HG03280 (cell line): ENCODE measurements at regions not wholly inside any gene's neighbourhood (a gene's known extent, or its start where the extent isn't known, plus 50 kb on each side); places are given as distances from the start of the nearest gene placed in this dataset.

ENCODE experiments used
- ATAC-seq: cut with Tn5 transposase; IDR thresholded peaks from one replicate; pipeline ENCODE4 v1.9.1; 2021; ENCODE audit warnings: mild to moderate bottlenecking, moderate library complexity; ENCODE audit not compliant: unreplicated experiment

DNA sequence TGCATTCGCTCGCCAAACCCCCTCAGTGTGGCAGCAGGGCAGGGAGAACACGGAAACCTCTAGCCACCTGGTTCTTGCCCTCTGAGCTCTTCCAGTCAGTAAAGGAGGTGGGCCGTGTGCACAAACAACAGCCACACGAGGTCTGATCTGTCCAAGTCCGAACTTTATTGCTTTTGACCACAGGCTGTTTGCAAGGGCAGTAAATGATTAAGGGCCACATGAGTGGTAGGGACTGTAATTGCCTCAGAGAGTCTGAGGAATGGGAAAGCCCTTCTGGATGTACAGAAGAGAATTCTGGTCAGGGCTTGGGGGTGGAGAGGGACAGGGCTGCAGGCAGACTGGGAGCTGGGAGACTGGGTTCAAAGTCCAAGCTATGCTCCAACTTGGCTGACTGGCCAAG, 75.7 kb upstream of the LHX1 start:
- no peak for ATAC-seq

DNA sequence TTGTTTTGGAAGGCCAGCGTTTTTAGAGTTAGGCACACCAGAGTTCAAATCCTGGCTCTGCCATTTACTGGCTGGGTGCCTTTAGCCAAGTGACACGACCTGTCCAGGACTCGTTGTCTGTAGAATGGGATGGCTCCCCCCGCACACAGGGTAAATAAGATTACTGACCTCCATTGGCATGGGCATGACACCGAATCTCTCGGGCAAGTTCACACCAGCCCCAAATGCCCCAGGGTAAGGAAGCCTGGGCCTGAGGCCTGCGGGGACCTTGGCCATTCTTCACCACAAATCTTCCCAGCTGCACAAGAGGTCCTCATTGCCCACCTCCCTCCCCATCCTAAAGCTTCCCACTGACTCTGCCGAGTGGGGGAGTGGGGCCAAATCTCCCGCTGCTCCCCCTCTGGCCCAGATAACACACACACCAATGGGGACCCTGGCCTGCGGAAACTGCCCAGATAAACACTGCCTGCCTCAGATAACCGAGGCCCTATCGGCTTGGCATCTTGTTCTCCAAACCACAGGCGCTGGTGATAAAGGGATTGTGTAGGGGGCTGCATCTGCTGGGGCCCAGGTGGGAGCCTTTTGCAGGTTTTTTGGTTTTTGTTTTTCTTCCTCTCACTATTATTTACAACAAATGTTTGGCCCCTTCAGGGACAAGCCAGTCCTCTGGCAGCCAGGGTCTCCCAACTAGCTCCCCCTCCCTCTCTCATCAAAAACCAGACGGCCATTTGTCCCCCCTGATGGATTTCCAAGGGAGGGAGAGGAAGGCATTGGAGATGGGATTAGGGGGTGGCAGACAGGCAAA, 75.0 kb upstream of the LHX1 start:
- no peak for ATAC-seq

DNA sequence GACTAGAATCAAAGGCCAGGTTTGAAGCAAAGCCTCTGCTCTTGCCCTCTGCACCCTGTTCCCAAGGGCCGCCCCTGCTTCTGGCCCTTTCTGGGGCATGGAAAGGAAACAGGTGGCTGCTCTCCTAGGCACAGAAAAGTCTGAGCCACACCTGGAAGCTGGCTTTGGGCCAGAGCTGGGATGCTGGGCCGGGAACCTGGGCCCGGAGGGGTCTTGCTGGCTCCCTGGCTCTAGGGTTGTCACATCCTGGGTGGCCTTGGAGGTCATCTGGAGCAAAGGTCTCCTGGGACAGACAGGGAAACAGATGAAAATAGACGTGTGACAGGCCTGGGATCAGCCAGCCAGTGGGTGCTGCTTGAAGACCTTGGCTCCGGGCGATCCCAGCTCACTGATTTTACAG, 74.1 kb upstream of the LHX1 start:
- ATAC-seq: no peak

DNA sequence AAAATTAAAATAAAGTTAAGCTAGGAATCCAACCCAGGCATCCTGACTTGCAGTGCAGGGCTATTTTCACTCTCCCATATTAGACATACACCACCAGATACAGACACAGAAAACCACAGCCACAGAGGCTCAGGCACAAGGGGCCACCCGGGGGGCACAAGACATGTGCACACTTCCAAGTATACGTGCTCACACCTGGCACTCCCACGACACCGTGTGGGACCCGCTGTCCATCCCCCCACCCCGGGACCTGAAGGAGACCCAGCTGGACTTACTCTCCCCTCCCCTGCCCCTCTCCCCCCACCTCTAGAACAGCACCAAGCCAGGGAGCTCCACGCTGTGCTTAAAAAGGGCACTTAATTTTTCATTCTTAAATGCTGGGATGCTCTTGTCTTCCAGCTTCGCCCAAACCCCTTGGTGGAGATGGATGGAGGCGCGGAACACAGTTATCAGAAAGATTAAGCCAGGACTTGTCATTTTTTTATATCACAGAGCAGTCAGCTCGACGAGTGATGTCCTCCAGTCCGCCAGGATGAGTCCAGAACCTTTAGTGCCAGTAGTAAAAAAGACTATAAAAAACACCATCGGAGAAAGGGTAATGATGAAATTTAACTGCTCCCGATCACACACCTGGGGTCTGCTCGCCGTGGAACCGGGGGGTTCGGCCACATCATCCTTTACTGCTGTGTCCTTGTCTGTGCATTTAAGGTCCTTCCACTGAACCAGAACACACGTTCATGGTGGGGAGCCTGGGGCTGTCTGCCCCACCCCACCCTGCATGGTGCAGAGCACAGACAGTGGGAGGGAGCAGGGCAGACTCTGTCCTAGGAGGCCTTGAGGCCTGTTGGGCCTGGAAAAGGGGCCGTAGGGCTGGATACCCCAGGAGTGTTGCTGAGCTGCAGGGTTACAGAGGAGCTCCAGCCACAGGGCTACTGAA, 73.3 kb upstream of the LHX1 start:
- no peak for ATAC-seq

DNA sequence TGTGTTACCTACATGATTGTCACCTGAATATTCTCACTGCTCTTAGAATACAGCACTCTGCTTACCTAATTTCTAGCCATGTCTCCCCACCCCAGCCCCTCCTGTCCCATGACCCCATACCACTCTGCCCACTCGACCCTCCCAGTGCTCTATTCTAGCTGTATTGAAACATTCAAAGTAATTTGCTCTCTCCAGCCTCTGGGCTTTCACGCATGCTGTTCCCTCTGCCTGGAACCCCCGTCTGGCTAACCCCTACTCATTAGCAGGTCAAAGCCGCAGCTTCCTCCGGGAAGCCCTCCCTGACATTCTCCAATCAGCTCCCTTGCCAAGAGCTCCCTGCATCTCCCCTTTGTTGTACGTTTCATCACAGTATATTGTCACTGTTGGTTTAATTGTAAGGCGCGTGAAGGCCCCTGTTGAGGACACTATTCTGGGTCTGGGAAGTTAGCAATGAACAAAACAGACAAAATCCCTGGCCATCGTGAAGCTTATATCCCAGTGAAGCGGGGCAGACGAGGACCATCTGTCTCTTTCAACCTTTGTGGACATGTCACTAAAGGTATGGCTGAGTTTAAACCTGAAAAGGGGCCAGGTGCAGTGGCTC, 72.3 kb upstream of the LHX1 start:
- ATAC-seq: no peak

DNA sequence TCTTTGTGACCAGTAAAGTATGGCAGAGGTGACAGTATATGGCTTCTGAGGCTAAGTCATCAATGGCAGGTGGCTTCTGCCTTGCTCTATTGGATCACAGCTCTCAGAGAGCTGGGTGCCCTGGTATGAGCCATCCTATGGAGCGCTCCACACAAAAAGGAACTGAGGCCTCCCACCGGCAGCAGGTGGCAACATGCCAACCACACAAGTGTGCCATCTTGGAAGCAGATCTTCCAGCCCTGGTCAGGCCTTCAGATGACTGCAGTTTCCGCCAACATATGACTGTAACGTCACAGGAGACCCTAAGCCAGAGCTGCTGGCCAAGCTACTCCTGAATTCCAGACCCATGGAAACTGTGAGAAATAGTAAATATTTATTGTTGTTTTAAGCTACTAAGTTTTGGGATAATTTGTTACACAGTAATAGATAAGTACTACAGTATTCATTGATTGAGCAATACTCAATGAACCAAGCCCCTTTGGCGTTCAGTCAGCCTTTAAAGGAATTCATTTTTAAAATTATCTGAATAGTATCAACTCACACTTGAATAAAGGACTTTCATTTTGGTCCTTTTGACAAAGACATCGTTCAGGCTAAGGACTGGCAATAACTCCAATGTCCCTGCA, 69.4 kb upstream of the LHX1 start:
- ATAC-seq: no peak

DNA sequence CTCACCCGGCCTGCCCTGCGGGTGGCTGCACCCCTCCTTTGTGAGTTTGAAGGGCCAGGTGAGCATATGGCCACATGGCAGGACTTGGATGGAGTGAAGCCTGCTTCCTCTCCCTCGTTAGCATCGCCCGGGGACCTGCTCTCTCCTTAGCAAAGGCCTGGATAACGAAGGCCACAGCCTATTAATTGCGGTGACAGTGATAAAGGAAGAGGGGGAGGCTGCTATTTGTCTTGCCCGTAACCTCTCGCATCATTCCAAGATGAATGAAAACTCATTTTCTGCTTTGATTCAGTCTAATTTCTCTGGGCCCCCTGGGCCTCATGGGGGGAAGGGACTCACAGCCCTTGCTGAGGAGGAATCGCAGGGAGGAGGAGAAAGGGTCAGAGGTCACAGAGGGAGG, 68.5 kb upstream of the LHX1 start:
- no peak for ATAC-seq

DNA sequence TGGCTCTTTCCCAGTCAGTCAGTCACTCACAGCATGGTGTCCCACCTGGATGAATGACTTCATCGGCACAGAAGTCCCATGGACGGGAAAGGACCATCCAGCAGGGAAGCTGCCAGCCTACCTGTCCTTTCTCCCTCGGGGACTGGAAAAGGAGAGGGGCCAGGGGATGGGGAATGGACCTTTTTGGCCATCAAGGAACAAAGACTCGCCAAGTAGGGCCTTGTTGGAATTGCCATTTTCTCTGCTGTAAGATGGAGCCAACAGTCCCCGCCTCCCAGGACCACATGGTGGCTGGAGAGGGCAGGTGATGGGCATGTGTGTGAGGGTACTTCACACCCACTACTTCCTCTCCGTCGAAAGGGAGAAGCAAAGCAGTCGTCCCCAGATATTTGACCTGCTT, 67.8 kb upstream of the LHX1 start:
- no peak for ATAC-seq

DNA sequence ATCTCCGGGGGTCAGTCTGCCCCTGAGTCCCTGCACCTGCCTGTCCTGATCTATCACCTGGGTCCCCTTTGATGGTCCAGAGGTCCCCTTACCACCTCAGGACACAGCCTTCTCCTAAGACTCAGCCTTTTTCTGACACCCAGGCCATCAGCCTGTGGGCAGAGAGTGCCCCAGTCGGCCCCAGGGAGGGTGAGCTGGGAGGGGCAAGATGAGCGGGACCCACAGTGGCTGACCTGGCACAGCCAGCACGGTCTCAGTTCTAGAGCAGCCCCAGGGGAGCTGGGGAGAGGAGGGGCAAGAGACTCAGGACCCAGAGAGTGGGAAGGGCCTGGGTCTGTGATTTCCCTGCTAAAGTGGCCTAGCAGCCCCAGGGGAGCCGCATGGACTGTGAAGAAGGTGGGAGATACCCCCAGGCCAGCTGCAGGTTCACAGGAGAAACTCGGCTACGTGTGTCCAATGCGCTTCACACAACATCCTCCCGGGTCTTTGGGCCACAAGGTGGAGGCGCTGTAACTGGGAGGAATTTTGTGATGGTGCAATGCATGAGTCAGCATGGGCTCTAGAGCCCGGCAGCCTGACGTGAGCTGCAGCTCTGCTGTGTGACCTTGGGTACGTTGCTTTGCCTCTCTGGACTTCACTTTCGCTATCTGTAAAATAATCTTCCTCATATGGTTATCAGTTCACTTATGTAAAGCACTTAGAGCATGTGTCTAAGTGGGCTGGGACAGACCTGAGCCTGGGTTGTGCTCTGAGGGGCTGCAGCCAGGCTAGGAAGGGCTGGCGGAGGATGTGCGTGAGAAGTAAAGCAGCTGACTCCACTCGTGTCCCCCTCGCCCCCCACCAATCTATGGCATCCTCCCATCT, 67.2 kb upstream of the LHX1 start:
- no peak for ATAC-seq

DNA sequence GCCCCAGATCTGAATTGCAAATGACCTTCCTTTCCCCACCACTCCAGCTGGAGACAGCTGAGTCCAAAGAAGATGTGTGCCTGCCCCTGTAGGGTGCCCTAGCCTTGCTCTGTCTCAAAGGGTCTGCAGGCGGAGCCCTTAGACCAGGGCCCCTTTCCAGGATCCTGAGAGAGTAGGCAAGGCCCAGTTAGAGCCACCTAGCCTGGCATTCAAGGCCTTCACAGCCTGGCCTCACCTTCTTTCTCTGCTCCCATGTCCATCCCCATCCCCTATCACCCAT, 66.6 kb upstream of the LHX1 start:
- no peak for ATAC-seq

DNA sequence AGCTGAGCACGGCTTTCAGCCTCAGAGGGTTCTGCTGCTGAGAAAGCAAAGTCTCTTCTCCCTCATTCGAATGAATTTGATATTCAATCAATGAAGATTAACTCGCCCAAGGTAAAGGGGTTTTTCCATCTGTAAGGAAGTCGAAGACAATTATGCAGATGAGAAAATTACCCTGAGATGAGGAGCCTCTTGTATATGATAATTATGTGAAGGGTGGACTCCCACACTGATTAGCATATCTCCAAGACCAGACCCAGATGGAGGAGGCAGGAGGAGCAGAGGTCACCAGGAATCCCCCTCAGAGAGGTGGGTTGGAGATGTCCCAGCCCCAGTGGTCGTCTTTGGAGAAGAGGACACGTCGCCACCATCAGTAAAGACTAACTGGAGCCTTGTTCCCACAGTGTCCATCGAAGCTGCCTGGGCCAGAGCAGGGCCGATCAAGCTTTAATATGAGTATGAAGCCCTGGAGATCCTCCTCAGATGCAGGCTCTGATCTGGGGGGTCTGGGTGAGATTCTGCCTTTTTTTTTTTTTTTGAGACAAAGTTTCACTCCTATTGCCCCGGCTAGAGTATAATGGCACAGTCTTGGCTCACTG, 61.5 kb upstream of the LHX1 start:
- no peak for ATAC-seq

DNA sequence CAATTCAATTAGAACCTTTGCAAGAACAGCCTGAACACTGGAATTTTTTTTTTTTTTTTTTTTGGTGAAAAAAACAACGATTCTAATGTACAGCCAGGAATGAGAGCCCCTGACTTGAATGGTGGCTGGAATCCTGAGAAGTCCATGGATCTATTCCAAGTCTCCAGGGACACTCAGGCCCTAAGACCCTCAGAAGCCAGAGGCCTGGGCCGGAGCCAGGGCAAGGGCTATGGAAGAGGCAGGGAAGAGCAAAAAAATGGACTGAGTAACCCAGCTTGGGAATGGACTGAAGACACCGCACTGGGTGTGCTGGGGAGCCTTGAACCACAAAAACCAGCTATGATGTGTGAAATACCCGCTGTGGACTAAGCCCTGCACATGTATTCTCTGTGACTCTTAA, 60.3 kb upstream of the LHX1 start:
- ATAC-seq: no peak

DNA sequence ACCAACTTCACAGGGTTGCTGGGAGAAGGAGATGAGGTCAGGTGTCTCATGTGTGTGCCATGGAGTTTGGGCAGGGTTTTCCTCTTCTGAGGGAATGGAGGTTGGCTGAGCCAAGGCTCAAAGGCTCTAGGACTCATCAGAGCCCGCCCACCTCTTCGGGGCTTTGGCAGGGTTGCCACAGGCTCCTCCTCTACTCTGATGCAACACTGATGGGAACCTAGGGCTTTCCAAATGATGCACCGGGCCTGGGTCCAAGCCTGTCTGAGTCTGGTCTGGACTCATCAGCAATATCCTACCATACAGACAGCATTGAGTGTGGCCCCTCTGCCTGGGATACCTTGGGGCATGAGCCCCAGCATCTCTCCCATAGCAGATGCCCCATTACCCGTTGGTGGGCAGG, 59.5 kb upstream of the LHX1 start:
- ATAC-seq: no peak

DNA sequence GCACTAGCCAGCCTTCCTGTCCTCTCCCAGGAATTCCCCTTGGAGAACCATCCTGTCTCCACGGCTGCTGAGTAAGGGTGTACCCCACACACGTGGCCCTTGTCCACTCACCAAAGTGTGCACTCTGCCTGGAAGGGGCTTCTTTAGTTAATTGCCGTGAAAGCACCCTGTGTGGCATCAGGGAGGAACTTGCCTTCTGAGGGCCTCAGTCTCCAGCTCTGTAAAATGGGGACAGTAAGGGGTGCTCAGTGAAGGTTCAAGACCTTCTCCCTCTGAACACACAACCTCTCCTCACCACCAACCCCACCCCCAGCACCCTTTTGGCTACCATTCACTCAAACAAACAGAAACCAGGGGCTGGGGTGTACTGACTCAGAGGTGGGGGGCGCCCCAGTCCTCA, 59.1 kb upstream of the LHX1 start:
- ATAC-seq: no peak

DNA sequence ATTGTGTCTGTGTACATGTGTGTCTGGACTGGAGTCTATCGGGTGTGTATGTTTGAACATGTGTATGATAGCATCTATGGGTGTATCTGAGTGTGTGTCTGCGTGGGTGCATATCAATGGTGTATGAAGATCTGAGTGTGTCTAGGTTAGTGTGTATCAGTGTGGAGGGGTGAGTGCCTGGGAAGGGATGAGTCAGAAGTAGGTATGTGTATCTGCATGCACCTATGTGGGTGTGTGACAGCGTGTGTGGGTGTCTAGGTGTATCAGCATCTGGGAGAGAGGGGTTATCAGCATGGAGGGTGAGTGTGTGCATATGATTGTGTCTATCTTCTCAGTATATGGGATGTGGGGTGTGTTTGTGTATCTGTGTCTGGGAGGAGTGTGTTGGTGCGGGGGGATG, 58.2 kb upstream of the LHX1 start:
- ATAC-seq: no peak

DNA sequence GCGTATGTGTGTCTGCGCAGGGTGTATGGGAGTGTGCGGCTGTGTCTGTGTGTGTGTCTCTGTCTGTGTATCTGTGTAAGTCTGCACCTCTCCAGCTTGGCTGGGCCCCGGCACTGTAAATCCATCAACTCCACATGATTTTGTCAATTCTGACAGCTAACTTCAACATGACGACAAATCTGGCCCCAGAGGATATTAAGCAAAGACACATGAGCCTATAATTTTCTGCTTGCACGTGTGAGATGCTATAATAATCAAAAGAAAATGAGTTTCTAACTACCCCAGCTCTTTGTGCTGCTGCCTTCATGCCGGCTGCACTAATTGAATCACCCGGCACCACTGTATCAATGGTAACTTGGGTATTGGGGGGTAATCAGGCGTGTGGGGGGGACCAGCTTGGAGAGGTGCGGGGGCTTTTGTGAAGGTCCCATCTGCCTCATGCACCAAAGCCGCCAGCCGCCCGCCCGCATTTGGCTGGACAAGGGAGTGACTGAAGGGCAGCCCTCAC, 57.6 kb upstream of the LHX1 start:
- no peak for ATAC-seq

DNA sequence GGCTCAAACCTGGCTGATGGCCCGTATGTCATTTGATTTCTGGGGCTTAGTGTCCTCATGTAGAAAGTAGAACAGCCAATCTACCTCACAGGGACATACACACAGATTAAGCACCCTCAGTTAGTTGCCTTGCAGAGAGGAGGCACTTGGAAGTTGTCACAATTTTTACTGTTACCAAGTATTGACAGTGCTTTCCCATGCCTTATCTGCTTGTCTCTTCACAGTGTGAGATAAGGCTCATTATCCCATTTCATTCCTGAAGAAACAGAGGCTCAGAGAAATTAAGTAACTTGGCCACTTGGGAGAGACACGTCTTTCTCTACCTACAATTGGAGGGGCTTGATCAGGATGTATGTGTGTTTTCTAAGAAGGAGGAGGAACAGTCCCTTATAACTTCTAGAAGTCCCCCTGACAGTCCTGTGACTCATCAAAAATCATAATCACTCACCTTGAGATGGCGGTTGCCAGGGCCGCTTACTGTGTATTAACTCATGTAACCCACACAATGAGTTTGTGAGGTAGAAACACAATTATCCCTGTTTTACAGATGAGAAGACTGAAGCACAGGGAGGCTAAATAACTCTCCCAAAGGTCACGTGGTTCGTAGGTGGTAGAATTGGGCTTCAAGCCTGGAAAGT, 56.9 kb upstream of the LHX1 start:
- no peak for ATAC-seq

DNA sequence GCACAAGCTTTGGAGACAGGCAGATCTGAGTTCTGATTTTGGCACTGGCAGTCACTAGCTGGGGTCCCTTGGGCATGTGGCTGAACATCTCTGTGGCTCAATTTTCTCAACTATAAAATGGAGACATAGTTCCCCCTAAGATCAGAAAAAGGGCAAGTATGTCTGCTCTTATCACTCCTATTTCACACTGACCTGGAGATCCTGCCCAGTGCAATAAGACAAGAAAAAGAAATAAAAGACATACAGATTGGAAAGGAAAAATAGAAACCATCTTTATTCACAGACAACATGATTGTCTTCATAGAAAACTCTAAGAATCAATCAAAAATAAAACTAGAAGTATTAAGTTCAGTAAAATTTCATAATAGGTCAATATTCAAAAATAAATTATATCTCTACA, 56.0 kb upstream of the LHX1 start:
- no peak for ATAC-seq

DNA sequence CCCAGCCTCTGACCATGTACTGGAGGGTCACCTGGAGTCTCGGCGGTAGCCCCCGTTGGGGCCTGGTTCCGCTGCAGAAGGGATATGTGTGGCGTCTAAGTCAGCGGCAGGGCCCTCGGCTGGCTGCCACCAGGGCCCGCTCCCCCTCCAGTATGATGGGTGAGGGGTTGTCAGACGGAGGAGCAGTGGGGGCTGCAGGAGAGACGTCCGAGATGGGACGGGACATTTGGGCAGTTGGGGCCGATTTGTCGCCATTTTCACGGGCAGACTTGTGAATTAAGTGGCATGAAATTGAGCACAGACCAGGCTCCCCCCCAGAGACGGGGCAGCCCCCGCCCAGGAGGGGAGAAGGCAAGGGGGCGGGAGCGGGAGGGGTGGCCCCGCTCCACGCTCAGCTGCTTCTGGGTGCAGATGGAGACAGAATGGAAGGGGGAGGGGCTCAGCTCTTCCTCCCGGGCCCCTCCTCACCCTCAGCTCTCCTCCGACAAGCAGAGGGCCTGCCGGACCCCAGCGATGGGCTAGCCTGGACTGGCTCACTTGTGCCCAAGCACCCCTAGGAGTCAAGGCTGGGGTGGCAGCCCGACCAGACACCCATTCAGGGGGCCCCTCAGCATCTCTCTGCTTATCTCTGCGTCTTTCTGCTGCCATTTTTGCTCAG, 52.7 kb upstream of the LHX1 start:
- ATAC-seq: no peak
